ENCODE measurements at regions not wholly inside any gene's neighbourhood (a gene's known extent, or its start where the extent isn't known, plus 50 kb on each side); places are given as distances from the start of the nearest gene placed in this dataset.
"Not testable (repeated sequence)": the region's sequence is repeated elsewhere in the genome, so short reads cannot be mapped to it uniquely, and the experiment has no call there.

DNA sequence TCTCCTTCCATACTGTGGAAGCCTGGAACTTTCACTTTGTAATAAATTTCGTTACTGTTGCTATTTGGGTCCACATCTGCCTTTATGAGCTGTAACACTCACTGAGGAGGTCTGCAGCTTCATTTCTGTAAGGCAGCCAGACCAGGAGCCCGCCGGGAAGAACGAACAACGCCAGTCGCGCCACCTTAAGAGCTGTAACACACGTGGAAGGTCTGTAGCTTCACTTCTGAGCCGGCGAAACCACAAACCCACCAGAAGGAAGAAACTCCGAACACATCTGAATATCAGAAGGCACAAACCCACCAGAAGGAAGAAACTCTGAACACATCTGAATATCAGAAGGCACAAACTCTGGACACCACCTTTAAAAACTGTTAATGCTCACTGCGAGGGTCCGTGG is 589.9 kb upstream of the SLC35B3 start:
- Histone ChIP-seq H3K27me3 (ENCODE audit: control insufficient read depth, insufficient read depth, low read length) (no peaks in the 10 kb centered on the region), H3K9me3 (ENCODE audit: control insufficient read depth, insufficient read depth, low read depth, low read length) (no peaks in the 10 kb centered on the region), H3K4me3 (ENCODE audit: low read depth in 2 of 2, low read length in 2 of 2) (no peak overlapping the region), H3K36me3 (ENCODE audit: control insufficient read depth, insufficient read depth, low read length) (no peaks in the 10 kb centered on the region), H3K27ac (ENCODE audit: low read length) (no peak overlapping the region), H3K4me1 (ENCODE audit: control insufficient read depth, insufficient read depth, low read length) (no peaks in the 10 kb centered on the region)
- intact Hi-C loops (cut with micrococcal nuclease; ENCODE audit: unreplicated experiment) = no loop called here
- in situ Hi-C loops (cut with HindIII; ENCODE audit: low pct_unique_long_range_greater_than_20kb, low sequenced_read_pairs) = no loop called here
- CTCF ChIA-PET = no interaction called here
- TF ChIP-seq TCF7L2 (IDR thresholded peaks at IDR 0.05; ENCODE audit: low read depth, low read length) (no peak), POLR2AphosphoS5 (IDR thresholded peaks at IDR 0.05; ENCODE audit: low read depth, low read length) (no peak), SIN3A (IDR thresholded peaks at IDR 0.05; ENCODE audit: borderline replicate concordance, insufficient read depth, low read depth, low read length) (no peak)
- TF ChIP-seq, protein P1, sequence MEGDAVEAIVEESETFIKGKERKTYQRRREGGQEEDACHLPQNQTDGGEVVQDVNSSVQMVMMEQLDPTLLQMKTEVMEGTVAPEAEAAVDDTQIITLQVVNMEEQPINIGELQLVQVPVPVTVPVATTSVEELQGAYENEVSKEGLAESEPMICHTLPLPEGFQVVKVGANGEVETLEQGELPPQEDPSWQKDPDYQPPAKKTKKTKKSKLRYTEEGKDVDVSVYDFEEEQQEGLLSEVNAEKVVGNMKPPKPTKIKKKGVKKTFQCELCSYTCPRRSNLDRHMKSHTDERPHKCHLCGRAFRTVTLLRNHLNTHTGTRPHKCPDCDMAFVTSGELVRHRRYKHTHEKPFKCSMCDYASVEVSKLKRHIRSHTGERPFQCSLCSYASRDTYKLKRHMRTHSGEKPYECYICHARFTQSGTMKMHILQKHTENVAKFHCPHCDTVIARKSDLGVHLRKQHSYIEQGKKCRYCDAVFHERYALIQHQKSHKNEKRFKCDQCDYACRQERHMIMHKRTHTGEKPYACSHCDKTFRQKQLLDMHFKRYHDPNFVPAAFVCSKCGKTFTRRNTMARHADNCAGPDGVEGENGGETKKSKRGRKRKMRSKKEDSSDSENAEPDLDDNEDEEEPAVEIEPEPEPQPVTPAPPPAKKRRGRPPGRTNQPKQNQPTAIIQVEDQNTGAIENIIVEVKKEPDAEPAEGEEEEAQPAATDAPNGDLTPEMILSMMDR (IDR thresholded peaks at IDR 0.05) = no peak
- TF ChIP-seq, protein P2, sequence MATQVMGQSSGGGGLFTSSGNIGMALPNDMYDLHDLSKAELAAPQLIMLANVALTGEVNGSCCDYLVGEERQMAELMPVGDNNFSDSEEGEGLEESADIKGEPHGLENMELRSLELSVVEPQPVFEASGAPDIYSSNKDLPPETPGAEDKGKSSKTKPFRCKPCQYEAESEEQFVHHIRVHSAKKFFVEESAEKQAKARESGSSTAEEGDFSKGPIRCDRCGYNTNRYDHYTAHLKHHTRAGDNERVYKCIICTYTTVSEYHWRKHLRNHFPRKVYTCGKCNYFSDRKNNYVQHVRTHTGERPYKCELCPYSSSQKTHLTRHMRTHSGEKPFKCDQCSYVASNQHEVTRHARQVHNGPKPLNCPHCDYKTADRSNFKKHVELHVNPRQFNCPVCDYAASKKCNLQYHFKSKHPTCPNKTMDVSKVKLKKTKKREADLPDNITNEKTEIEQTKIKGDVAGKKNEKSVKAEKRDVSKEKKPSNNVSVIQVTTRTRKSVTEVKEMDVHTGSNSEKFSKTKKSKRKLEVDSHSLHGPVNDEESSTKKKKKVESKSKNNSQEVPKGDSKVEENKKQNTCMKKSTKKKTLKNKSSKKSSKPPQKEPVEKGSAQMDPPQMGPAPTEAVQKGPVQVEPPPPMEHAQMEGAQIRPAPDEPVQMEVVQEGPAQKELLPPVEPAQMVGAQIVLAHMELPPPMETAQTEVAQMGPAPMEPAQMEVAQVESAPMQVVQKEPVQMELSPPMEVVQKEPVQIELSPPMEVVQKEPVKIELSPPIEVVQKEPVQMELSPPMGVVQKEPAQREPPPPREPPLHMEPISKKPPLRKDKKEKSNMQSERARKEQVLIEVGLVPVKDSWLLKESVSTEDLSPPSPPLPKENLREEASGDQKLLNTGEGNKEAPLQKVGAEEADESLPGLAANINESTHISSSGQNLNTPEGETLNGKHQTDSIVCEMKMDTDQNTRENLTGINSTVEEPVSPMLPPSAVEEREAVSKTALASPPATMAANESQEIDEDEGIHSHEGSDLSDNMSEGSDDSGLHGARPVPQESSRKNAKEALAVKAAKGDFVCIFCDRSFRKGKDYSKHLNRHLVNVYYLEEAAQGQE (IDR thresholded peaks at IDR 0.05; ENCODE audit: insufficient read depth in 1 of 2, low read depth in 2 of 2, low read length in 1 of 2) = no peak
- BruUV-seq (replicated peaks) = no TSS peak
- ATAC-seq (no peak), DNase-seq (ENCODE audit: low read depth, low spot score) (no peak)
- POLR2A ChIA-PET = no interaction called here

DNA sequence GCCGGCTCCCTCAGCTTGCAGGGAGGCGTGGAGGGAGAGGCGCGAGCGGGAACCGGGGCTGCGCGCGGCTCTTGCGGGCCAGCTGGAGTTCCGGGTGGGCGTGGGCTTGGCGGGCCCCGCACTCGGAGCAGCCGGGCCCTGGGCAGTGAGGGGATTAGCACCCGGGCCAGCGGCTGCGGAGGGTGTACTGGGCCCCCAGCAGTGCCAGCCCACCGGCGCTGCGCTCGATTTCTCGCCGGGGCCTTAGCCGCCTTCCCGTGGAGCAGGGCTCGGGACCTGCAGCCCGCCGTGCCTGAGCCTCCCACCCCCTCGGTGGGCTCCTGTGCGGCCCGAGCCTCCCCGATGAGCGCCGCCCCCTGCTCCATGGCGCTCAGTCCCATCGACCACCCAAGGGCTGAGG is 588.9 kb upstream of the SLC35B3 start:
- intact Hi-C loops (cut with micrococcal nuclease; ENCODE audit: unreplicated experiment); H3K4me3 ChIP-seq (ENCODE audit: low read depth in 2 of 2, low read length in 2 of 2); BruUV-seq (replicated peaks); H3K36me3 ChIP-seq (ENCODE audit: control insufficient read depth, insufficient read depth, low read length); CTCF ChIA-PET; H3K9me3 ChIP-seq (ENCODE audit: control insufficient read depth, insufficient read depth, low read depth, low read length); ATAC-seq; H3K27ac ChIP-seq (ENCODE audit: low read length); in situ Hi-C loops (cut with HindIII; ENCODE audit: low pct_unique_long_range_greater_than_20kb, low sequenced_read_pairs); DNase-seq (ENCODE audit: low read depth, low spot score); H3K27me3 ChIP-seq (ENCODE audit: control insufficient read depth, insufficient read depth, low read length); H3K4me1 ChIP-seq (ENCODE audit: control insufficient read depth, insufficient read depth, low read length); POLR2A ChIA-PET: not testable (repeated sequence)

DNA sequence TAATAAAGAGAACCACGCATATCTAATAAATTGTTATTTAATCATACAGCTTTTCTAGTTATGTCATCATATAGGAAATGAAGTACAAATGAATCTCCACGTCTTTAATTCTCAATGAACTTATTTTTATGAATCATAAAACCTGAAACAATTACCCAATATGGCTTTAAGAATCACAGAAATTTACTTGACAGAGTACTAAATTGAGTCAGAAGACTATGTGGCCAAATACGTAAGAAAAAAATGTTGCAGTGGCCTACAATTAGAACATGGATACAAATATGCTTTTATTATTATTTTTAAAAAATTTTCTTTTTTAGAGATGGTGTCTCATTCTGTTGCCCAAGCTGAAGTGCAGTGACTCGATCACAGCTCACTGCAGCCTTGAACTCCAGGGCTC is 584.7 kb upstream of the SLC35B3 start:
- ChIA-PET CTCF (interaction anchor here (0.7 kb wide), 1 partner anchor 1447 kb away, joined by 3 read pairs; no protein-coding TSS in a partner anchor), POLR2A (no interaction called here)
- ATAC-seq (no peak), DNase-seq (ENCODE audit: low read depth, low spot score) (no peak)
- Histone ChIP-seq H3K9me3 (ENCODE audit: control insufficient read depth, insufficient read depth, low read depth, low read length) (no peaks in the 10 kb centered on the region), H3K36me3 (ENCODE audit: control insufficient read depth, insufficient read depth, low read length) (no peaks in the 10 kb centered on the region), H3K27ac (ENCODE audit: low read length) (no peak overlapping the region), H3K4me3 (ENCODE audit: low read depth in 2 of 2, low read length in 2 of 2) (no peak overlapping the region), H3K4me1 (ENCODE audit: control insufficient read depth, insufficient read depth, low read length) (no peaks in the 10 kb centered on the region), H3K27me3 (ENCODE audit: control insufficient read depth, insufficient read depth, low read length) (no peaks in the 10 kb centered on the region)
- intact Hi-C loops (cut with micrococcal nuclease; ENCODE audit: unreplicated experiment) = no loop called here
- in situ Hi-C loops (cut with HindIII; ENCODE audit: low pct_unique_long_range_greater_than_20kb, low sequenced_read_pairs) = no loop called here
- no TSS peak for BruUV-seq (replicated peaks)
- no peak for TF ChIP-seq POLR2AphosphoS5 (IDR thresholded peaks at IDR 0.05; ENCODE audit: low read depth, low read length)
- TF ChIP-seq SIN3A (IDR thresholded peaks at IDR 0.05; ENCODE audit: borderline replicate concordance, insufficient read depth, low read depth, low read length) = no peak
- TF ChIP-seq, protein P1 (IDR thresholded peaks at IDR 0.05) = no peak
- TF ChIP-seq, protein P2 (IDR thresholded peaks at IDR 0.05; ENCODE audit: insufficient read depth in 1 of 2, low read depth in 2 of 2, low read length in 1 of 2) = no peak
- TF ChIP-seq TCF7L2 (IDR thresholded peaks at IDR 0.05; ENCODE audit: low read depth, low read length) = no peak

Measured in Panc1 (cell line).